ENCODE measurements at regions not wholly inside any gene's neighbourhood (a gene's known extent, or its start where the extent isn't known, plus 50 kb on each side); places are given as distances from the start of the nearest gene placed in this dataset.

GRCh38 chr14:50039734-50040400 is 76.5 kb downstream of the VCPKMT start:
- peaks cover 47% of the 10 kb centered on the region in 2 donors for H3K4me1 Mint-ChIP-seq
- Histone ChIP-seq H3K27ac (ENCODE audit: low read length) (peak overlapping the region; percentile 76), H3K4me3 (ENCODE audit: low read length) (no peak overlapping the region), H3K4me1 (ENCODE audit: control insufficient read depth, insufficient read depth, low read length) (peaks cover 66% of the 10 kb centered on the region), H3K36me3 (ENCODE audit: control insufficient read depth, insufficient read depth, low read length) (no peaks in the 10 kb centered on the region), H3K27me3 (ENCODE audit: control insufficient read depth, insufficient read depth, low read length) (no peaks in the 10 kb centered on the region), H3K9me3 (ENCODE audit: control insufficient read depth, insufficient read depth, low read length) (no peaks in the 10 kb centered on the region)
- no peaks in the 10 kb centered on the region for H3K36me3 Mint-ChIP-seq
- peak overlapping the region; percentile 81 for H3K4me3 Mint-ChIP-seq
- H3K27me3 Mint-ChIP-seq (ENCODE audit: low read depth in 2 of 2), result no peaks in the 10 kb centered on the region
- ATAC-seq, result no peak
- intact Hi-C loops (cut with micrococcal nuclease), result loop anchor here (1.0 kb wide), 1 partner anchor 38 kb away; no protein-coding TSS in a partner anchor
- TF ChIP-seq CTCF (IDR thresholded peaks at IDR 0.05), result no peak
- H3K9me3 Mint-ChIP-seq, result no peaks in the 10 kb centered on the region
- 82% methylated on average over 8 of the region's 9 CpGs for WGBS (ENCODE audit: insufficient coverage)
- peak overlapping the region; percentile 87 to 95 for H3K27ac Mint-ChIP-seq
- DNase-seq, result peak in 1 of 2 donors; percentile 23

GRCh38 chr14:50040401-50040775 is 76.0 kb downstream of the VCPKMT start:
- peak; percentile 67 to 73 (median 69) for ATAC-seq
- intact Hi-C loops (cut with micrococcal nuclease), result loop anchor here (1.0 kb wide), 1 partner anchor 38 kb away; no protein-coding TSS in a partner anchor

GRCh38 chr14:50040895-50041465 is 75.4 kb downstream of the VCPKMT start:
- Histone ChIP-seq H3K4me3 (ENCODE audit: low read length) (no peak overlapping the region), H3K27ac (ENCODE audit: low read length) (peak overlapping the region; percentile 76), H3K27me3 (ENCODE audit: control insufficient read depth, insufficient read depth, low read length) (no peaks in the 10 kb centered on the region), H3K4me1 (ENCODE audit: control insufficient read depth, insufficient read depth, low read length) (peaks cover 77% of the 10 kb centered on the region), H3K9me3 (ENCODE audit: control insufficient read depth, insufficient read depth, low read length) (no peaks in the 10 kb centered on the region), H3K36me3 (ENCODE audit: control insufficient read depth, insufficient read depth, low read length) (no peaks in the 10 kb centered on the region)
- intact Hi-C loops (cut with micrococcal nuclease), result loop anchor here (1.0 kb wide), 1 partner anchor 39 kb away; no protein-coding TSS in a partner anchor
- DNase-seq (no peak), ATAC-seq (no peak)
- WGBS (ENCODE audit: insufficient coverage), result 89% methylated on average over 7 of the region's 7 CpGs
- TF ChIP-seq CTCF (IDR thresholded peaks at IDR 0.05), result no peak
- Mint-ChIP-seq H3K36me3 (no peaks in the 10 kb centered on the region), H3K4me3 (peak overlapping the region; percentile 81), H3K27me3 (ENCODE audit: low read depth in 2 of 2) (no peaks in the 10 kb centered on the region), H3K9me3 (no peaks in the 10 kb centered on the region), H3K27ac (peak overlapping the region; percentile 87 to 95), H3K4me1 (peaks cover 58% of the 10 kb centered on the region in 2 donors)

More at GRCh38 chr14:50040401-50040775, 76.0 kb downstream of the VCPKMT start:
- Histone ChIP-seq H3K4me3 (ENCODE audit: low read length) (no peak overlapping the region), H3K9me3 (ENCODE audit: control insufficient read depth, insufficient read depth, low read length) (no peaks in the 10 kb centered on the region), H3K27me3 (ENCODE audit: control insufficient read depth, insufficient read depth, low read length) (no peaks in the 10 kb centered on the region), H3K4me1 (ENCODE audit: control insufficient read depth, insufficient read depth, low read length) (peaks cover 71% of the 10 kb centered on the region), H3K27ac (ENCODE audit: low read length) (peak overlapping the region; percentile 76), H3K36me3 (ENCODE audit: control insufficient read depth, insufficient read depth, low read length) (no peaks in the 10 kb centered on the region)
- no peak for TF ChIP-seq CTCF (IDR thresholded peaks at IDR 0.05)
- peak; percentile 22 to 81 for DNase-seq
- H3K9me3 Mint-ChIP-seq, result no peaks in the 10 kb centered on the region
- no peaks in the 10 kb centered on the region for H3K27me3 Mint-ChIP-seq (ENCODE audit: low read depth in 2 of 2)
- peaks cover 52% of the 10 kb centered on the region in 2 donors for H3K4me1 Mint-ChIP-seq
- peak overlapping the region; percentile 81 for H3K4me3 Mint-ChIP-seq
- 18% methylated on average over 4 of the region's 4 CpGs for WGBS (ENCODE audit: insufficient coverage)
- no peaks in the 10 kb centered on the region for H3K36me3 Mint-ChIP-seq
- H3K27ac Mint-ChIP-seq, result peak overlapping the region; percentile 87 to 95

Data from natural killer cell (primary cell).